HUES6 (cell line): ENCODE measurements at regions not wholly inside any gene's neighbourhood (a gene's known extent, or its start where the extent isn't known, plus 50 kb on each side); places are given as distances from the start of the nearest gene placed in this dataset.
"Not testable (repeated sequence)": the region's sequence is repeated elsewhere in the genome, so short reads cannot be mapped to it uniquely, and the experiment has no call there.

ENCODE experiments used
- H3K27ac ChIP-seq: 2 replicates; pipeline ENCODE4 v1.7.0; 2013; ENCODE audit warnings: low read depth, mild to moderate bottlenecking, low read length, inconsistent platforms
- H3K27me3 ChIP-seq: 2 replicates; pipeline ENCODE4 v1.6.1; 2013; ENCODE audit warnings: low read length; ENCODE audit not compliant: control insufficient read depth, insufficient read depth
- H3K36me3 ChIP-seq: 2 replicates; pipeline ENCODE4 v1.6.1; 2013; ENCODE audit warnings: low read length; ENCODE audit not compliant: control insufficient read depth, insufficient read depth
- H3K4me1 ChIP-seq: 2 replicates; pipeline ENCODE4 v1.6.1; 2013; ENCODE audit warnings: low read length; ENCODE audit not compliant: control insufficient read depth, insufficient read depth
- H3K4me3 ChIP-seq: 2 replicates; pipeline ENCODE4 v1.5.1; 2013; ENCODE audit warnings: low read depth, low read length
- H3K9ac ChIP-seq: one replicate; pipeline ENCODE4 v1.6.1; 2013; ENCODE audit warnings: mild to moderate bottlenecking, low read length
- H3K9me3 ChIP-seq: 2 replicates; pipeline ENCODE4 v1.6.1; 2013; ENCODE audit warnings: low read depth, low read length; ENCODE audit not compliant: control insufficient read depth, insufficient read depth

DNA sequence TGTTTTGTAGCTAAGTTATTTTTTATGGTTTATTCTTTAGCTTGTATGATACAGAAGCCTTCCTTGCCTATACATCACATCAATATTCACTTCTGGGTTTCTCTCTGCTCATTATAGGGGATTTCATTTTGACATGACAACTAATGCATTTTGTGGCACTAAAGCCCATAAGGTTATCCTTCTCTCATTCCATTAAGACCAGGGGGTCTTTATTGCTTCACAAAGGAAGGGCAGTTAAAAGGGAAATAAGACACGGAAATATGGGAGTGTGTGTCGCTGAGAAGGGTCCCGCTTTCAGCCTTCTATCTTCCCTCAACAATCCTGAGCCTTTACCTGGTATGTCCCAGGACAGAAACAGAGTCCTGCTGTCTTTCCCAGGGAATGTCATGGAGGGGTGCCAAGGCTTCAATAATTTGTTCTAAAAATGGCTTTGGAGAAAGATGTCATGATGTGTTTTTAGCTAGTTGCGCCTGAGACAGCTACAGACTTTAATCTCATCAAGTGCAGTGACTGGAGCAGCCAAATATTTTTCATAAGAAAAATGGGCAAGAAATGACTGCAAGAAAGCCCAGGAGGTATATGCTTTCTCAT lies 1145.4 kb upstream of the TMEM132C start:
- H3K27me3 ChIP-seq = no peaks in the 10 kb centered on the region
- no peaks in the 10 kb centered on the region for H3K36me3 ChIP-seq
- peaks cover 9% of the 10 kb centered on the region; the same call in 1 of the 2 replicates for H3K9me3 ChIP-seq
- no peak overlapping the region for H3K9ac ChIP-seq
- H3K27ac ChIP-seq = no peak overlapping the region
- no peak overlapping the region for H3K4me3 ChIP-seq
- peaks cover 4% of the 10 kb centered on the region; the same call in 1 of the 2 replicates for H3K4me1 ChIP-seq

DNA sequence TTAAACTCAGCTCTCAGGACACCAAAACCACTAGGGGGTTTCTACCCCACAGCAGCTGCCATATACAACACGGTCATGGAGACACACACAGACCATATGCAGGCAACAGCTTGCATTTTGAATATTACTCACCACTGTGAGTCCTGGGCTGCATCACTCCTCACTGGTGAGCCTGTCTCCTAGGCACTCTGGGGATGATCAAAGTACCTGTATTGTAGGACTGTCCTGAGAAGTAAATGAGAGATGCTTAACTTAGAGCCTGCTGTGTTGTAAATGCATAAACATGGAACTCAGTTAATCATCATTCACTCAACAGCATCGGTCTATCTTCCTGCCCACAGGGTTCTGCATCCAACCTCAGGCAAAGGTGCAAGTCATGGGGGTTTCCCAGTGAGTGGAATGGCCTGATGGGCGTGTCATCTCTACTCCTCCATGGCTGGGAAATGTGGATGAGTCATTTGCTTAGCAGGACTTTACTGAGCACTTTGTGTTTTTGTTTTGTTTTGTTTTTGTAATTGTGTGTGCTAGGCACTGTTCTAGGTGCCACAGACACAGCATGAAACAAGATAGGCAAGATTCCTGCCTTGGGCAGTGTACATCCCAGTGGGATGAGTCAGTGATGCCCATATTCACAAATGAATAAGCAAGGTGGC lies 1141.2 kb upstream of the TMEM132C start:
- Histone ChIP-seq H3K4me3 (no peak overlapping the region), H3K36me3 (no peaks in the 10 kb centered on the region), H3K27me3 (no peaks in the 10 kb centered on the region), H3K9me3 (0 out of 2 replicates have a peak, but pooled peaks cover 3% of the 10 kb centered on the region), H3K9ac (no peak overlapping the region), H3K4me1 (peaks cover 14% of the 10 kb centered on the region), H3K27ac (no peak overlapping the region)

DNA sequence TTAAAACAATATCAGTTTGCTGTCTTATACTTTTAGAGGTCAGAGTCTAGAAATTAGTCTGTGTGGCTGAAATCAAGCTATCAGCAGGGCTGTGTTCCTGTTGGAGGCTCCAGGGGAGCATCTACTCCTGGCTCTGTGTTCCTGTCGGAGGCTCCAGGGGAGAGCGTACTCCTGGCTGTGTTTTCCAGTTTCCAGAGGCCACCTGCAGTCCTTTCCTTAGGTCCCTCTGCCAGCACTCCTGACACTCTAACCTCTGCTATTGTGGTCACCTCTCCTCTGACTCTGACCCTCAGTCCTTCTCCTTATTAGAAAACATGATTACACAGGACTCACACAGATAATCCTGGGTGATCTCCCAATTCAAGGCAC lies 1140.7 kb upstream of the TMEM132C start:
- Histone ChIP-seq H3K27me3 (no peaks in the 10 kb centered on the region), H3K27ac (no peak overlapping the region), H3K4me1 (peaks cover 14% of the 10 kb centered on the region), H3K9me3 (0 out of 2 replicates have a peak, but pooled peaks cover 3% of the 10 kb centered on the region), H3K4me3 (no peak overlapping the region), H3K9ac (no peak overlapping the region), H3K36me3 (no peaks in the 10 kb centered on the region)

DNA sequence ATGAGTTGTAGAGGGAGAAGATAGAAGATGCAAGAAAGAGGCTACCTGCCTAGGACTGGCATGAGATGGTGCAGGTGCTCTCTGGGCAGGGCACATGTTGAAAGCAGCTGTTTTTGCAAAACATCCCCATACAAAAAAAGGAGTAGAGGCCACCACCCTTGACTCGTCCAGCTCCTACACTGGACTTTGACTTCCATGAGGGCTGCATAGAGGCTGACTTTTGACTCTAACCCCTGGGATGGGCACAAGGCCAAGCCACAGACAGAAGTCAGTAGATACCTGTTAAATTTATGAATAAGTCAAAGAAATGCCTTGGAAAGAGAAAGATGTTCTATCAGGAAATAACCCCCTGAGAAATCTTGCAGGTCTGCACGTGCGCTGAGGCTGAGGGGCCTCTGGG lies 1139.1 kb upstream of the TMEM132C start:
- H3K9ac ChIP-seq = no peak overlapping the region

DNA sequence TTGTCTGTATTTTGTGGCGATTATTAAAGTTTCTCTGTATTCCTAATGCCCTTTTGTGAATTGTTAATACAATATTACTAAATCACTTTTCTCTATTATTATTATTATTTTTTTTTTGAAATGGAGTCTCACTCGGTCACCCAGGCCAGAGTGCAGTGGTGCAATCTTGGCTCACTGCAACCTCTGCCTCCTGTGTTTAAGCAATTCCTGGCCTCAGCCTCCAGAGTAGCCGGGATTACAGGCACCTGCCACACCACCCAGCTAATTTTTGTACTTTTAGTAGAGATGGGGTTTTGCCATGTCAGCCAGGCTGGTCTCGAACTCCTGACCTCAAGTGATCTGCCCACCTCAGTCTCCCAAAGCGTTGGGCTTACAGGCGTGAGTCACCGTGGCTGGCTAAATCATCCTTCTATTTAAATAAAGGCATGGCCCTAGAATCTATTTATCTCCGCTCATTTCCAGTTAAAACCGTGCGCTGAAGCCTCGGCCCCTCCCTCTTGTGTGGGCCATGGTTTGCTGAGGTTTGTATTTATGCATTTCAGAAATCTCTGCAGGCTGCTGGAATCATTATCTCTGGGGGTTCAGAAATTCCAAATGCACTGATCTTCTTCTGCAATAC lies 1136.4 kb upstream of the TMEM132C start:
- Histone ChIP-seq H3K4me1 (peaks cover 13% of the 10 kb centered on the region), H3K36me3 (no peaks in the 10 kb centered on the region), H3K9me3 (0 out of 2 replicates have a peak, but pooled peaks cover 2% of the 10 kb centered on the region), H3K9ac (no peak overlapping the region), H3K27me3 (no peaks in the 10 kb centered on the region), H3K27ac (no peak overlapping the region), H3K4me3 (no peak overlapping the region)

More for the DNA sequence above, 1139.1 kb upstream of the TMEM132C start:
- Histone ChIP-seq H3K9me3 (0 out of 2 replicates have a peak, but pooled peaks cover 3% of the 10 kb centered on the region), H3K27me3 (no peaks in the 10 kb centered on the region), H3K4me1 (peaks cover 14% of the 10 kb centered on the region), H3K27ac (no peak overlapping the region), H3K36me3 (no peaks in the 10 kb centered on the region), H3K4me3 (no peak overlapping the region)

DNA sequence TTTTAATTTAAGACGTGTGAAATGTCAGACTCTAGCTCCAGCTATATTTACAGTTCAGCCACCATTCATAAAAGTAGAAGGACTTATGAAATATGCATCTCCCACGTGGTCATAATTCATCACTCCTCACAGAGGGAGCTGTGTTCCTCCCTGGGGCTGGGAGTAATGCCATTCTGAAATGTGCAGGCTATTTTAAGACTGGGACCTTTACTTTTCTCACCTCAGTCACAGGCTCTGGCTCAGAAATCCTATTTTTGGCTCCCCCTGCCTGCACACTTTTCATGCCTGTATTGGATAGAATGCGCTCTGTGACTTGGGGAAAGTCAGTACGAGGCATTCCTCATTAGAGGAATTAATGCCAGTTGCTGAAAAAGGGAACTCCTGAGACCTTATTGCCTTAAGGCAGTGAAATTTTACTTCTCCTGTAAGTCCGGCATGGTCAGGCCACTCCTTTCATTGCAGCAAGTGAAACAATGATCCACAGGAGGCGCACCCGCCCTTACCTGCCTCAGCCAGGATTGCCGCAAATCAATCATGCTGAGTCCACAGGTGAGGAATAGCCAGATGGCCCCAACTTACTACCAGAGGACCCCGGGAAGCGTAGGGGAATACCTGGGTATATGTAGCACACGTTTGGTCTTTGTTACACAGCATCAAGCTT lies 1133.2 kb upstream of the TMEM132C start:
- H3K27ac ChIP-seq = no peak overlapping the region

DNA sequence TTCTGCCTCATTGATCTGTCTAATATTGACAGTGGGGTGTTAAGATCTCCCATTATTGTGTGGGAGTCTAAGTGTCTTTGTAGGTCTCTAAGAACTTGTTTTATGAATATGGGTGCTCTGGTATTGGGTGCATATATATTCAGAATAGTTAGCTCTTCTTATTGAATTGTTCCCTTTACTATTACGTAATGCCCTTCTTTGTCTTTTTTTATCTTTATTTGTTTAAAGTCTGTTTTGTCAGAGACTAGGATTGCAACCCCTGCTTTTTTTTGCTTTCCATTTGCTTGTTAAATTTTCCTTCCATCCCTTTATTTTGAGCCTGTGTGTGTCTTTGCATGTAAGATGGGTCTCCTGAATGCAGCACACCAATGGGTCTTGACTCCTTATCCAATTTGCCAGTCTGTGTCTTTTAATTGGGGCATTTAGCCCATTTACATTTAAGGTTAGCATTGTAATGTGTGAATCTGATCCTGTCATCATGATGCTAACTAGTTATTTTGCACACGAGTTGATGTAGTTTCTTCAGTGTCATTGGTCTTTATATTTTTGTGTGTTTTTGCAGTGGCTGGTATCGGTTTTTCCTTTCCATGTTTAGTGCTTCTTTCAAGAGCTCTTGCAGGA lies 1126.0 kb upstream of the TMEM132C start:
- H3K27me3 ChIP-seq, H3K9me3 ChIP-seq, H3K36me3 ChIP-seq, H3K9ac ChIP-seq, H3K4me3 ChIP-seq, H3K27ac ChIP-seq: not testable (repeated sequence)
- H3K4me1 ChIP-seq = peaks cover 11% of the 10 kb centered on the region

More for the DNA sequence above, 1133.2 kb upstream of the TMEM132C start:
- Histone ChIP-seq H3K4me1 (peaks cover 8% of the 10 kb centered on the region; the same call in 1 of the 2 replicates), H3K9ac (no peak overlapping the region), H3K27me3 (no peaks in the 10 kb centered on the region), H3K36me3 (no peaks in the 10 kb centered on the region), H3K9me3 (no peaks in the 10 kb centered on the region), H3K4me3 (no peak overlapping the region)

DNA sequence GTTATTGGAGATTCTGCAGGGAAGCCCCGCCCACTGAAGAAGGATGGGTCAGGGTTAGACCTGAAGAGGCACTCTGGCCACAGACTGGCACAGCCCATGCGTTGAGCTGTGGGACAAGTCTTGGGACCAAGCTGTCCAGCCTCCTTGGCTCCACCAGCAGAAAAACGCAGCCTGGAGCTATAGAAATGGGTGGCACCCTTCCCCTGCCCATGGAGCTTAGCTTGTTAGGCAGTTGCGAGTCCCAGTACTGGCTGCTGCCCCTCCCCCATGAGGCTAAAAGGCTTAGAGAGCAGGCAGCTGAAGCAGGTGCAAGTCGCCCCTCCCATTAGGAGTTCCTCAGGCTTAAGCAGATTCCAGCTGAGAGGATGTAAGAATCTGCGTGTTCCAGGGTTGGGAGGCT lies 1124.0 kb upstream of the TMEM132C start:
- Histone ChIP-seq H3K9ac (no peak overlapping the region), H3K27ac (no peak overlapping the region), H3K4me1 (peaks cover 20% of the 10 kb centered on the region), H3K9me3 (peaks cover 4% of the 10 kb centered on the region; the same call in 1 of the 2 replicates), H3K36me3 (no peaks in the 10 kb centered on the region), H3K4me3 (no peak overlapping the region), H3K27me3 (no peaks in the 10 kb centered on the region)

DNA sequence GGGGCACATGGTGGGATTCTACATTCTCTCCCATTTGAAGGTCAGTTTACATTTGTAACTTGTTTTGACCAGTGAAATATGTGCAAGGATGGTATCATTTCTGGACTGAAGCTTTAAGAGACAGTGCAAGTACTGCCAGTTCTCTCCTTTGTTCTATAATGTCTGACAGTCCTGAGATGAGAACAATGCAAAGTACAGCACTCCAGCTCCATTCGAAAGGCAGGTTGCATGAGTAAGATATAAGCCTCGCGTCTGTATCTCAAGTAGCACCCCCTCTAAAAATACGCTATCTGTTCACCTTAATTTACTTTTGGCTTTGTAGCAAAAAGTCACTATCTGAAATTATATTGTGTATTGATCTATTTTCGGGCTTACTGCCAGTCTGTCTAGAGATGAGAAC lies 1122.2 kb upstream of the TMEM132C start:
- Histone ChIP-seq H3K9ac (no peak overlapping the region), H3K27ac (no peak overlapping the region)

DNA sequence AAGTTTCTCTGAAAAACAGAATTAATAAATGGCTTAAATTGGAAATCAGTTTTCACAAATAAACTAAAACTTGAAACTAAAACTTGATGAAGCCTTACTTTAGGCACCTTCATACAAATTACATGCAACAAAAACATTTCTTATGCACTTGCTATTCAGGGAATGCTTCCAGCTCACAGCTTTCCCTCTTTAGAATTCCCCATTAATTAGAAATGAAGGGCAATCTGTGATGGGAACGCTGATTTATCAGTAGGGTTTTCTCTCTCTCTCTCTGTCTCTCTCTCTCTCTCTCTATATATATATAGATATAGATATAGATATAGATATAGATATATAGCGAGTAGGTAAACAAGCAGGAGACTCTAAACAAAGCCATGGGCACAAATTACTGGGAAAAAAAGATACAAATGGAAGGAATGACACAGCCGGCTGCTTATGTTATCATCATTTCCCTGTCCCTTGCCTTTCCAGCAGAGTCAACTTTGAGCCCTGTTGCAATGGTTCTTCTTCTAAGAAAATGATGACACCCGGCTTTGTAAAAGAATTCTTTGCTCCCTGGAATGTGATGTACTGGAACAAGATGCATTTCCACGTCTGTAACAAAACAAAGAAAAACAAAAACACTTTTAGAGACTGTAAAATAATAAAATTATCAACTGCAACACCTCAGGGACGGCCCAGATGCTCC lies 1121.6 kb upstream of the TMEM132C start:
- Histone ChIP-seq H3K36me3 (no peaks in the 10 kb centered on the region), H3K4me3 (peak overlapping the region; percentile 80; the same call in 1 of the 2 replicates), H3K4me1 (peaks cover 27% of the 10 kb centered on the region), H3K27me3 (no peaks in the 10 kb centered on the region), H3K9me3 (peaks cover 4% of the 10 kb centered on the region; the same call in 1 of the 2 replicates), H3K9ac (no peak overlapping the region), H3K27ac (no peak overlapping the region)

More for the DNA sequence above, 1122.2 kb upstream of the TMEM132C start:
- peaks cover 4% of the 10 kb centered on the region; the same call in 1 of the 2 replicates for H3K9me3 ChIP-seq
- H3K4me3 ChIP-seq = no peak overlapping the region
- H3K27me3 ChIP-seq = no peaks in the 10 kb centered on the region
- H3K4me1 ChIP-seq = peaks cover 27% of the 10 kb centered on the region
- H3K36me3 ChIP-seq = no peaks in the 10 kb centered on the region
